ENCODE measurements at regions not wholly inside any gene's neighbourhood (a gene's known extent, or its start where the extent isn't known, plus 50 kb on each side); places are given as distances from the start of the nearest gene placed in this dataset.
"Not testable (repeated sequence)": the region's sequence is repeated elsewhere in the genome, so short reads cannot be mapped to it uniquely, and the experiment has no call there.

- no peak for DNase-seq (ENCODE audit: low read depth)
- H3K4me3 ChIP-seq (ENCODE audit: low read depth, low read length), result no peak overlapping the region
Observed at GRCh38 chr12:25677232-25677937, 124.3 kb upstream of the LMNTD1 start.

DNA sequence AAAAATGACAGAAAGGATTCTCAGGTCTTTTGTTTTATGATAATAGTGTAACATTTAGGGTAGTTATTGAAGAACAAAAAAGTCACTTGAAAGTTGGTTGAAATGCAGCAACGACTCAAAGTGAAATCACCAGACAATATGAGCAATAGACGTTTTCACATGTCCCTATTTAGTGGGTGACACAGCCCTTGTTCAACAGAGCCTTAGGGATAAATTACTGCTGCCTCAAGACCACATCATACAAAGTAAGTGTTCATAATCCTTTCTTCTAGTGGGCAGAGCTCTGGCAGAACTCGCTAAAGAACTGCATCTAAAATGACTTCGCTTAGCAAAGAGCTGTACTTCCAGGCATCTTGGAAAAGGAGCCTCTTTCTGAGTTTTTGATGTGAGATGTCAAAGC, 128.5 kb upstream of the LMNTD1 start:
- no peak for DNase-seq (ENCODE audit: low read depth)

DNA sequence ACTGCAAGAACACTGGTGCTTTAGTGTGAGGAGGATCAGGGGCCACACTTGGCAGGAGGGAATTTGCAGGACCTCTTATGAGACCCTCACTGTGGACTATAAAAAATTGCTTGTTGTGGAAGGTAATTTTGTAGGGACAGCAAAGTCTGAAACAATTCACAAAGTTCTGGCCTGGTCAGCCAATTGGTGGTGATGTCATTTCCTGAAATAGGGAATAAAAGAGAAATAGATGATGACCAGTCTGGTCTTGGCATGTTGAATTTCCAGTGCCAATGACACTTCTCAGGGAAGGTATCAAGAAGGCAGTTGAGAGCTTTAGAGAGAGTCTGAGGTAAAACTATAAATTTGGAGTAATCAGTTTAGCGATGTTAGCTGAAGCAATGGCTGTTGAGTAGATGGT, 129.3 kb upstream of the LMNTD1 start:
- no peak for DNase-seq (ENCODE audit: low read depth)
- H3K4me3 ChIP-seq (ENCODE audit: low read depth, low read length), result no peak overlapping the region

More for the DNA sequence above, 128.5 kb upstream of the LMNTD1 start:
- H3K4me3 ChIP-seq (ENCODE audit: low read depth, low read length), result no peak overlapping the region

GRCh38 chr12:25684070-25684469, 131.0 kb upstream of the LMNTD1 start:
- DNase-seq (ENCODE audit: low read depth), result no peak
- no peak overlapping the region for H3K4me3 ChIP-seq (ENCODE audit: low read depth, low read length)

GRCh38 chr12:25686351-25686750, 133.3 kb upstream of the LMNTD1 start:
- no peak overlapping the region for H3K4me3 ChIP-seq (ENCODE audit: low read depth, low read length)
- DNase-seq (ENCODE audit: low read depth), result no peak

GRCh38 chr12:25687226-25687625, 134.1 kb upstream of the LMNTD1 start:
- no peak for DNase-seq (ENCODE audit: low read depth)
- no peak overlapping the region for H3K4me3 ChIP-seq (ENCODE audit: low read depth, low read length)

DNA sequence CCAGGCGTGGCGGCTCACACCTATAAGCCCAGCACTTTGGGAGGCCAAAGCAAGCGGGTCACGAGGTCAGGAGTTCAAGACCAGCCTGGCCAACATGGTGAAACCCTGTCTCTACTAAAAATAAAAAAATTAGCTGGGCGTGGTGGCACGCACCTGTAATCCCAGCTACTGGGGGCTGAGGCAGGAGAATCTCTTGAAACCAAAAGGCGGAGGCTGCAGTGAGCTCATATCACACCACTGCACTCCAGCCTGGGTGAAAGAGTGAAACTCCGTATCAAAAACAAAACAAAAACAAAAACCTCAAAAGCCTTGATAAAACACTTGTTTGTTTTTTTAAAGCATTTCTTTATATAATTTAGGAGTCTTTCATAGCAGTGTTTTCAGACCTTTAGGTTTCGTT, 135.8 kb upstream of the LMNTD1 start:
- H3K4me3 ChIP-seq (ENCODE audit: low read depth, low read length); DNase-seq (ENCODE audit: low read depth): not testable (repeated sequence)

- no peak overlapping the region for H3K4me3 ChIP-seq (ENCODE audit: low read depth, low read length)
- DNase-seq (ENCODE audit: low read depth), result no peak
Observed at GRCh38 chr12:25689996-25690501, 137.0 kb upstream of the LMNTD1 start.

DNA sequence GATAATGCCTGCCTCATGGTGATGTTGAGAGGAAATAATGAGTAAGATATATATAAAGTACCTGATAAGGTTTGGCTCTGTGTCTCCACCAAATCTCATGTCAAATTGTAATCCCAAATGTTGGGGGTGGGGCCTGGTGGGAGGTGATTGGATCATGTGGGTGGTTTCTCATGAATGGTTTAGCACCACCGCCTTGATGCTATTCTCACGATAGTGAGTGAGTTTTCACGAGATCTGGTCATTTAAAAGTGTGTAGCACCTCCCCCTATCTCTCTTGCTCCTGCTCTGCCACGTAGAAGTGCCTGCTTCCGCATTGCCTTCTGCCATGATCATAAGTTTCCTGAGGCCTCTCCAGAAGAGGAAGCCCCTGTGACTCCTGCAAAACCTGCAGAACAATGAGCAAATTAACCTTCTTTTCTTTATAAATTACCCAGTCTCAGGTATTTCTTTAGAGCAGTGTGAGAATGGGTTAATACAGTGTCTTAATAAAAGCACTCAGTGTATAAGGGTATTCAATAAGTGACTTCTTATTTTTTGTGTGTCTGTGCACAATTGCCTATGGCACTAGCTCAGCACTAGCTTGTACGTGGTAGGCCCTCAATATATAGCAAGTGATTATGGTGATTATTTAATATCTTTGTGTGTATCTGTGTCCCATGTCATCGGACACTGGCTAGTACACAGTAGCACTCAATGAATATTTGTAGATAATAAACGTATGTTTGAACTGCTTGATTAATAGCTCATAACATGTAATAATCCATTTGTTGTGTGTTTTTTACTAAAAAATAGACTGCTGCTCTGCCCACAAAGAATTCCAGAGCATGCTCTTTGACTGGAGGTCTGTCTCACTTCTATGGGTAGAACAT, 138.1 kb upstream of the LMNTD1 start:
- no peak overlapping the region for H3K4me3 ChIP-seq (ENCODE audit: low read depth, low read length)

GRCh38 chr12:25691865-25692114, 138.7 kb upstream of the LMNTD1 start:
- no peak overlapping the region for H3K4me3 ChIP-seq (ENCODE audit: low read depth, low read length)
- no peak for DNase-seq (ENCODE audit: low read depth)

More for the DNA sequence above, 138.1 kb upstream of the LMNTD1 start:
- DNase-seq (ENCODE audit: low read depth), result no peak

GRCh38 chr12:25692115-25693035, 139.3 kb upstream of the LMNTD1 start:
- H3K4me3 ChIP-seq (ENCODE audit: low read depth, low read length), result no peak overlapping the region
- peak; percentile 53 for DNase-seq (ENCODE audit: low read depth)

DNA sequence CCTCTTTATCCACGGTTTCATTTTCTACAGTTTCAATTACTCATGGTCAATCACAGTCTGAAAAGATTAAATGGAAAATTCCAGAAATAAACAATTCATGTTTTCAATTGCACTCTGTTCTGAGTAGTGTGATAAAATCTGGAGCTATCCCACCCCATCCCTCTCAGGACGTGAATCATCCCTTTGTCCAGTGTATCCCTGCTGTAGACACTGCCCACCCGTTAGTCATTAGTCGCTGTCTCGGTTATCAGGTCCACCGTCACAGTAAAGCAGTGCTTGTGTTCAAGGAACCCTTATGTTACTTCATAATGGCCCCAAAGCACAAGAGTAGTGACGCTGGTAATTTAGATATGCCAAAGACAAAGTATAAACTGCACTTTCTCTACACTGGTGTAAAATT, 141.0 kb upstream of the LMNTD1 start:
- peak; percentile 65 for DNase-seq (ENCODE audit: low read depth)
- H3K4me3 ChIP-seq (ENCODE audit: low read depth, low read length), result no peak overlapping the region

DNA sequence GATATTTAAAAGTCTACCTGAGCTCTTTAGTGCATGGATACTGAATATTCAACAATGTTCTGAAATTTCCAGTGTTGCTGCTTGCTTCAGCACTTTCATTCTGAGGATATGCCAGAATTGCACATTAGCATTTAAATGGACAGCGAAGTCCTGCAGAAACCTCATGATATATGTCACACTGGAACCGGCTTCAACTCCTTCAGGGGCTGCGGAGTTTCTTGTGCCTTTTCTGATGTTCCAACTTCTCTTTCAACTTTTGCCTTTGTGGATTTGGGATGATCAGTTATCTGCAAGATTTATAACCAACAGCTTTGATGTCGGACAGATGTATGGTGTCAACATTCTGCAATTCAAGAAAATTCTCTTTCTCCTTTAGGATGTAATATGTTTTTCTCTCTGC, 142.5 kb upstream of the LMNTD1 start:
- no peak for DNase-seq (ENCODE audit: low read depth)

DNA sequence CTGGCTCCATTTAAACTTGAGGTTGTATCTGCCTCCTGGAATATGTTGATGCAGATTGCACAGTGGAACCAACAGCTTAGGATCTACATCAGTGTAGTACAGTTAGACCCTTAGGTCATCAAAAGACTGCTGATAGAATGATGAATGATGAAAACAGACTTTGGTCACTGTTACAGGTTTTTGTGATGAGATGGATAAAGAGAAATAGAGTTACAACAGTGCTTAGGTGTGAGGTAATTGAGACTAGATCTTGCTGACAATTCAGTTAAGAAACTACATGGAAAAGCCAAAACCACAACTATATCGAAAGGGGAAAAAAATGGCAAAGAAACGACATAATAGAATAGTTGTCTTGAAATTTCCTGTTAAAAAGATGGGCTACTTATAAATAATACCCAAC, 145.7 kb upstream of the LMNTD1 start:
- no peak overlapping the region for H3K4me3 ChIP-seq (ENCODE audit: low read depth, low read length)
- DNase-seq (ENCODE audit: low read depth), result no peak

More for the DNA sequence above, 142.5 kb upstream of the LMNTD1 start:
- no peak overlapping the region for H3K4me3 ChIP-seq (ENCODE audit: low read depth, low read length)

DNA sequence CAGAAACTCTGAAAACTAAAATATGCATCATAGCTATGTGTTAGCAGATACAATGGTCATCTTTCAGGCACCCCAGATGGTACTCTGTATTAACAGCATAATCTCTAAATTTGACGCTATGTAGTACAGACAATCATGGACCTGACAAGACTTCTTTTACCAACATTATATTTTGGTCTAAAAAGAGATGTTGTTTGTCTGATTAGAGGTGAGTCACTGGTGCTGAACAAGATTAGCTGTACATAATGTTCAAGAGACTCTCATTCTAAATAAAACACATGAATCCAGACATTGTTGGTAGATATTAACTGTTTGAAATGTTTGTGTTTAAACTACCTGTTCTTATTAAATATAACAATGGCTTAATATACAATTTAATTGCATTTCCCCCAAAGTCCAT, 146.4 kb upstream of the LMNTD1 start:
- DNase-seq (ENCODE audit: low read depth), result no peak

DNA sequence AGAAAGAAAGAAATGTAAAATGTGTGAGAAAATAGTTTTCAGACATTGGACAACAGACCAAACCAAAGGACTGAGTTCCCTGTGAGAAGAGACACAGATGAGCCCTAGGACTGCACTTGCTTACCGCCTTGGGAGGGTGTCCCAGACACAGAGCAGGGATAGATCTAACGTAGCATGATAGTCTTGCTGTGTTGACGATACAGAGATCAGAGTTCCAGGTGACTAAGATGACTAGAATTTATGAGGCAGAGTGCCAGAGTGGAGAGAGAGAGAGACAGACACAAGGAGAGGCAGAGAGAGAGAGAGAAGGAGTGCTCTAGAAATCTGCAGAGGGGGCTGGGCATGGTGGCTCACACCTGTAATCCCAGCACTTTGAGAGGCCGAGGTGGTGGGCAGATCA, 148.2 kb upstream of the LMNTD1 start:
- DNase-seq (ENCODE audit: low read depth), result peak; percentile 56
- no peak overlapping the region for H3K4me3 ChIP-seq (ENCODE audit: low read depth, low read length)

More for the DNA sequence above, 146.4 kb upstream of the LMNTD1 start:
- no peak overlapping the region for H3K4me3 ChIP-seq (ENCODE audit: low read depth, low read length)

DNA sequence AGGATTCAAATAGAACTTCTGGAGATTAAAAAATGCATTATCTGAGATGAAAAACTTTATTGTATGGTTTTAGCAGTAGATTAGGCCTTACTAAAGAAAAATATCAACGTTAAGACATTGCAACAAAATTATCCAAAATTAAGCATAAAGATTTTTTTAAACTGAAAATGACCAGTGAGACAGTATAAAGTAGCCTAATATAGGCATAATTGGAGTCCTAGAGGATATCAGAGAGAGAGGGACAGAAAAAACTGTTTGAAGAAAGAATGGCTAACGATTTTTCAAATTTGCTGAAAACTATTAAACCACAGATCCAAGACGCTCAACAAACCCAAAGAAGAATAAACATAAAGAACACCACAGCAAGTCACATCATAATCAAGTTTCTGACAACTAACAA, 149.5 kb upstream of the LMNTD1 start:
- no peak overlapping the region for H3K4me3 ChIP-seq (ENCODE audit: low read depth, low read length)
- no peak for DNase-seq (ENCODE audit: low read depth)

GRCh38 chr12:25705261-25705660, 152.2 kb upstream of the LMNTD1 start:
- H3K4me3 ChIP-seq (ENCODE audit: low read depth, low read length), result no peak overlapping the region
- no peak for DNase-seq (ENCODE audit: low read depth)

DNA sequence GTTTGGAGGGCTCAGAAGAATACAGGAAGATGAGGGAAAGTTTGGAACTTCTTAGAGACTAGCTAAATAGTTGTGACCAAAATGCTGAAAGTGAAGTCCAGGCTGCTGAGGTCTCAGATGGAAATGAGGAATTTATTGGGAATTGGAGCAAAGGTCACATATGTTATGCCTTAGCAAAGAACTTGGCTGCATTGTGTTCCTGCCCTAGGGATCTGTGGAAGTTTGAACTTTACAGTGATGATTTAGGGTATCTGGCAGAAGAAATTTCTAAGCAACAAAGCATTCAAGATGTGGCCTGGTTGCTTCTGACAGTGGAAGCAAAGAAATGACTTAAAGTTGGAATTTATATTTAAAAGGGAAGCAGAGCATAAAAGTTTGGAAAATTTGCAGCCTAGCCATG, 153.6 kb upstream of the LMNTD1 start:
- not testable (repeated sequence) for H3K4me3 ChIP-seq (ENCODE audit: low read depth, low read length); DNase-seq (ENCODE audit: low read depth)

DNA sequence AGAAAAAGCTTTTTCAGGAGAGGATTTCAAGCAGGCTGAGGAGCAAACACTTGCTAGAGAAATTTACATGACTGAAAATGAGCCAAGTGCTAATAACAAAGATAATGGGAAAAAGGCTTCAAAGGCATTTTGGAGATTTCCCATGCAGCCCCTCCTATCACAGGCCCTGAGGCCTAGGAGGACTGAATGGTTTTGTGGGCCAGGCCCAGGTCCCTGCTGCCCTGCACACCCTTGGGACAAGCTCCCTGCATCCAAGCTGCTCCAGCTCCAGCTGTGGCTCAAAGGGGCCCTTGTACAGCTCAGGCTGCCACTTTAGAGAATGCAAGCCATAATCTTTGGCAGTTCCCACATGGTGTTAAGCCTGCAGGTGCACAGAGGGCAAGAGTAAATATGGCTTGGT, 154.0 kb upstream of the LMNTD1 start:
- no peak overlapping the region for H3K4me3 ChIP-seq (ENCODE audit: low read depth, low read length)
- no peak for DNase-seq (ENCODE audit: low read depth)
